Fibroblast of skin of left quadriceps (primary cell): ENCODE measurements at regions not wholly inside any gene's neighbourhood (a gene's known extent, or its start where the extent isn't known, plus 50 kb on each side); places are given as distances from the start of the nearest gene placed in this dataset.

Experiments
- DNase-seq, 2 experiments: peaks; one replicate each; pipeline ENCODE4 v3.0.0-alpha.2; 2013; ENCODE audit warnings: low read depth in 2 of 2

GRCh38 chr16:82405736-82406135 lies 221.0 kb upstream of the CDH13 start:
- no peak for DNase-seq

- DNase-seq = no peak
These were observed 222.0 kb upstream of the CDH13 start for GRCh38 chr16:82404586-82405315.

GRCh38 chr16:82402665-82403218 lies 224.0 kb upstream of the CDH13 start:
- DNase-seq = no peak

- DNase-seq = no peak
These were observed 226.7 kb upstream of the CDH13 start for GRCh38 chr16:82400046-82400445.

GRCh38 chr16:82396509-82396908 lies 226.5 kb upstream of the MPHOSPH6 start:
- DNase-seq = no peak

GRCh38 chr16:82395212-82395611 lies 225.2 kb upstream of the MPHOSPH6 start:
- DNase-seq = no peak

GRCh38 chr16:82391690-82392089 lies 221.7 kb upstream of the MPHOSPH6 start:
- no peak for DNase-seq

- DNase-seq = no peak
These were observed 220.1 kb upstream of the MPHOSPH6 start for GRCh38 chr16:82389956-82390650.

GRCh38 chr16:82386761-82387160 lies 216.7 kb upstream of the MPHOSPH6 start:
- no peak for DNase-seq

GRCh38 chr16:82384949-82385348 lies 214.9 kb upstream of the MPHOSPH6 start:
- no peak for DNase-seq

- DNase-seq = no peak
These were observed 214.0 kb upstream of the MPHOSPH6 start for GRCh38 chr16:82384017-82384416.

- no peak for DNase-seq
These were observed 212.5 kb upstream of the MPHOSPH6 start for GRCh38 chr16:82382521-82382920.

GRCh38 chr16:82379551-82379950 lies 209.5 kb upstream of the MPHOSPH6 start:
- no peak for DNase-seq

- DNase-seq = no peak
These were observed 204.0 kb upstream of the MPHOSPH6 start for GRCh38 chr16:82373976-82374375.

- DNase-seq = no peak
These were observed 200.3 kb upstream of the MPHOSPH6 start for GRCh38 chr16:82370282-82370681.

GRCh38 chr16:82368041-82368440 lies 198.0 kb upstream of the MPHOSPH6 start:
- no peak for DNase-seq

- no peak for DNase-seq
These were observed 196.4 kb upstream of the MPHOSPH6 start for GRCh38 chr16:82366462-82366861.

GRCh38 chr16:82364690-82365089 lies 194.7 kb upstream of the MPHOSPH6 start:
- DNase-seq = no peak

- DNase-seq = no peak
These were observed 193.2 kb upstream of the MPHOSPH6 start for GRCh38 chr16:82363026-82363816.

GRCh38 chr16:82361885-82362284 lies 191.9 kb upstream of the MPHOSPH6 start:
- DNase-seq = no peak

GRCh38 chr16:82360024-82360783 lies 190.2 kb upstream of the MPHOSPH6 start:
- DNase-seq = no peak
